Neural cell (in vitro differentiated cells): ENCODE measurements at regions not wholly inside any gene's neighbourhood (a gene's known extent, or its start where the extent isn't known, plus 50 kb on each side); places are given as distances from the start of the nearest gene placed in this dataset.

ENCODE experiments used
- EZH2 ChIP-seq: fragments of 200-600, 300-800 bp; shearing (Covaris generic), sonication (generic); IDR thresholded peaks from 2 replicates; pipeline ENCODE4 v1.6.1; 2014; ENCODE audit warnings: antibody characterized with exemption, low read length, borderline replicate concordance, mild to moderate bottlenecking; ENCODE audit not compliant: insufficient read depth, poor library complexity, severe bottlenecking
- POLR2AphosphoS5 ChIP-seq: IDR thresholded peaks from 2 replicates; pipeline ENCODE4 v1.6.1; 2012
- RAD21 ChIP-seq: fragments of 450-650 bp; conservative IDR thresholded peaks from 2 replicates; pipeline ENCODE4 v1.6.1; 2014; ENCODE audit warnings: antibody characterized with exemption, mild to moderate bottlenecking, moderate library complexity
- SMC3 ChIP-seq: fragments of 450-650 bp; conservative IDR thresholded peaks from 2 replicates; pipeline ENCODE4 v1.6.1; 2014; ENCODE audit warnings: antibody characterized with exemption, mild to moderate bottlenecking, moderate library complexity; ENCODE audit not compliant: poor library complexity
- TAF1 ChIP-seq: IDR thresholded peaks from 2 replicates; pipeline ENCODE4 v1.6.1; 2012; ENCODE audit warnings: low read depth
- TF ChIP-seq, protein P1 (sequence below): fragments of 450-650 bp; IDR thresholded peaks from 2 replicates; pipeline ENCODE4 v1.5.1; 2014; ENCODE audit warnings: antibody characterized with exemption, mild to moderate bottlenecking, moderate library complexity; ENCODE audit not compliant: poor library complexity, severe bottlenecking
- TF ChIP-seq, protein P2 (sequence below): IDR thresholded peaks from 2 replicates; pipeline ENCODE4 v1.6.1; 2012; ENCODE audit warnings: borderline replicate concordance

DNA sequence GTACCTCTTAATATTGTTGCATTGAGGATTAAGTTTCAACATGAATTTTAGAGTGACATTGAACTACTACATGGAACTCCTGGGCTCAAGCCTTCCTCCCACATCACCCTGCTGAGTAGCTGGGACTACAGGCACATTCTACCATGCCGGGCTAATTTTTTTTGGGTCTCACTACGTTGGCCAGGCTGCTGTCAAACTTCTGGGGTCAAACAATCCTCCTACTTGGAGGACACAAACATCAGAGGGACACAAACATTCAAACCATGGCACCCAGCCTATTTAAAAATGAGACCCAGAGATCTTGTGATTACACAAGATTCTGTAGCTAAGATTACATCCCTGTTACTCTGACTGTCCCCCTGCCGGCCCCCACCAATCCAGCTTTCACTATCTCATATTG is 180.9 kb downstream of the KCNRG start:
- TF ChIP-seq, protein P1, sequence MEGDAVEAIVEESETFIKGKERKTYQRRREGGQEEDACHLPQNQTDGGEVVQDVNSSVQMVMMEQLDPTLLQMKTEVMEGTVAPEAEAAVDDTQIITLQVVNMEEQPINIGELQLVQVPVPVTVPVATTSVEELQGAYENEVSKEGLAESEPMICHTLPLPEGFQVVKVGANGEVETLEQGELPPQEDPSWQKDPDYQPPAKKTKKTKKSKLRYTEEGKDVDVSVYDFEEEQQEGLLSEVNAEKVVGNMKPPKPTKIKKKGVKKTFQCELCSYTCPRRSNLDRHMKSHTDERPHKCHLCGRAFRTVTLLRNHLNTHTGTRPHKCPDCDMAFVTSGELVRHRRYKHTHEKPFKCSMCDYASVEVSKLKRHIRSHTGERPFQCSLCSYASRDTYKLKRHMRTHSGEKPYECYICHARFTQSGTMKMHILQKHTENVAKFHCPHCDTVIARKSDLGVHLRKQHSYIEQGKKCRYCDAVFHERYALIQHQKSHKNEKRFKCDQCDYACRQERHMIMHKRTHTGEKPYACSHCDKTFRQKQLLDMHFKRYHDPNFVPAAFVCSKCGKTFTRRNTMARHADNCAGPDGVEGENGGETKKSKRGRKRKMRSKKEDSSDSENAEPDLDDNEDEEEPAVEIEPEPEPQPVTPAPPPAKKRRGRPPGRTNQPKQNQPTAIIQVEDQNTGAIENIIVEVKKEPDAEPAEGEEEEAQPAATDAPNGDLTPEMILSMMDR, result no peak
- TF ChIP-seq RAD21, result no peak
- no peak for TF ChIP-seq POLR2AphosphoS5
- TF ChIP-seq, protein P2, sequence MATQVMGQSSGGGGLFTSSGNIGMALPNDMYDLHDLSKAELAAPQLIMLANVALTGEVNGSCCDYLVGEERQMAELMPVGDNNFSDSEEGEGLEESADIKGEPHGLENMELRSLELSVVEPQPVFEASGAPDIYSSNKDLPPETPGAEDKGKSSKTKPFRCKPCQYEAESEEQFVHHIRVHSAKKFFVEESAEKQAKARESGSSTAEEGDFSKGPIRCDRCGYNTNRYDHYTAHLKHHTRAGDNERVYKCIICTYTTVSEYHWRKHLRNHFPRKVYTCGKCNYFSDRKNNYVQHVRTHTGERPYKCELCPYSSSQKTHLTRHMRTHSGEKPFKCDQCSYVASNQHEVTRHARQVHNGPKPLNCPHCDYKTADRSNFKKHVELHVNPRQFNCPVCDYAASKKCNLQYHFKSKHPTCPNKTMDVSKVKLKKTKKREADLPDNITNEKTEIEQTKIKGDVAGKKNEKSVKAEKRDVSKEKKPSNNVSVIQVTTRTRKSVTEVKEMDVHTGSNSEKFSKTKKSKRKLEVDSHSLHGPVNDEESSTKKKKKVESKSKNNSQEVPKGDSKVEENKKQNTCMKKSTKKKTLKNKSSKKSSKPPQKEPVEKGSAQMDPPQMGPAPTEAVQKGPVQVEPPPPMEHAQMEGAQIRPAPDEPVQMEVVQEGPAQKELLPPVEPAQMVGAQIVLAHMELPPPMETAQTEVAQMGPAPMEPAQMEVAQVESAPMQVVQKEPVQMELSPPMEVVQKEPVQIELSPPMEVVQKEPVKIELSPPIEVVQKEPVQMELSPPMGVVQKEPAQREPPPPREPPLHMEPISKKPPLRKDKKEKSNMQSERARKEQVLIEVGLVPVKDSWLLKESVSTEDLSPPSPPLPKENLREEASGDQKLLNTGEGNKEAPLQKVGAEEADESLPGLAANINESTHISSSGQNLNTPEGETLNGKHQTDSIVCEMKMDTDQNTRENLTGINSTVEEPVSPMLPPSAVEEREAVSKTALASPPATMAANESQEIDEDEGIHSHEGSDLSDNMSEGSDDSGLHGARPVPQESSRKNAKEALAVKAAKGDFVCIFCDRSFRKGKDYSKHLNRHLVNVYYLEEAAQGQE, result no peak
- no peak for TF ChIP-seq TAF1
- TF ChIP-seq SMC3, result no peak
- no peak for TF ChIP-seq EZH2
